ENCODE measurements at regions not wholly inside any gene's neighbourhood (a gene's known extent, or its start where the extent isn't known, plus 50 kb on each side); places are given as distances from the start of the nearest gene placed in this dataset.

DNA sequence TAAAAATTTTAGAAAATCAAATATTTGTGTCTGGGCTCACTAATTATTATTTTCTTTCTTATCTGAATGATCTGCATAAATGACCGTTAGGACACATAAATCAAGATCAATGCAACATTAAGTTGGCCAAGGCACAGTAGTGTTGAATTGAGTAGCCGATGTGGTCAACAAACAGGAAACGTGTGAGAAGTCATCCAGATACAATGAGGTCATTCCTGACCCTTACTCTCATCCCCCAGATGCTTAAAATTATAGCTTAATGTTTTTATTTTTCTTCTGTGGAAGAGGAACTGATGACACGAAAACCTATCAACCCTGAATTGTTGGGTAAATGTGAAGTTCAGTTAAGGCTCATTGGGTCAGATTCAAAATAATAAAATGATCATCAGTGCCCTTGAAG lies 222.9 kb downstream of the RFC3 start:
- H3K9ac ChIP-seq (ENCODE audit: insufficient read depth, low read length, poor library complexity, severe bottlenecking), result no peak overlapping the region
- intact Hi-C loops (cut with micrococcal nuclease), result no loop called here
- H3K4me3 ChIP-seq (replicated peaks in 1 of 3; ENCODE audit: low read depth in 2 of 3, low read length in 3 of 3), result no peak overlapping the region
- H3K79me2 ChIP-seq (ENCODE audit: insufficient read depth, low read length), result no peaks in the 10 kb centered on the region
- 100% methylated on average over 2 of the region's 4 CpGs for WGBS (ENCODE audit: insufficient coverage)
- no peak overlapping the region for H2AFZ ChIP-seq (ENCODE audit: insufficient read depth, low read depth, low read length, poor library complexity, severe bottlenecking)
- no peak overlapping the region for H3K27ac ChIP-seq (ENCODE audit: low read depth in 1 of 2, low read length in 2 of 2)
- no peaks in the 10 kb centered on the region for H3K4me1 Mint-ChIP-seq
- no peak overlapping the region for H3K27ac Mint-ChIP-seq
- H3K36me3 Mint-ChIP-seq, result no peaks in the 10 kb centered on the region
- no peak overlapping the region for H3K4me3 Mint-ChIP-seq
- peaks cover 5 to 8% of the 10 kb centered on the region in 2 donors for H3K9me3 ChIP-seq (replicated peaks in 1 of 2; ENCODE audit: control insufficient read depth in 1 of 2, insufficient read depth in 1 of 2, low read length in 2 of 2)
- H3K4me2 ChIP-seq (replicated peaks; ENCODE audit: extremely low read depth, low read length, poor library complexity, severe bottlenecking), result no peak overlapping the region
- no peaks in the 10 kb centered on the region for H3K27me3 ChIP-seq (ENCODE audit: control insufficient read depth in 2 of 2, insufficient read depth in 2 of 2, low read length in 2 of 2)
- TF ChIP-seq, protein P1, sequence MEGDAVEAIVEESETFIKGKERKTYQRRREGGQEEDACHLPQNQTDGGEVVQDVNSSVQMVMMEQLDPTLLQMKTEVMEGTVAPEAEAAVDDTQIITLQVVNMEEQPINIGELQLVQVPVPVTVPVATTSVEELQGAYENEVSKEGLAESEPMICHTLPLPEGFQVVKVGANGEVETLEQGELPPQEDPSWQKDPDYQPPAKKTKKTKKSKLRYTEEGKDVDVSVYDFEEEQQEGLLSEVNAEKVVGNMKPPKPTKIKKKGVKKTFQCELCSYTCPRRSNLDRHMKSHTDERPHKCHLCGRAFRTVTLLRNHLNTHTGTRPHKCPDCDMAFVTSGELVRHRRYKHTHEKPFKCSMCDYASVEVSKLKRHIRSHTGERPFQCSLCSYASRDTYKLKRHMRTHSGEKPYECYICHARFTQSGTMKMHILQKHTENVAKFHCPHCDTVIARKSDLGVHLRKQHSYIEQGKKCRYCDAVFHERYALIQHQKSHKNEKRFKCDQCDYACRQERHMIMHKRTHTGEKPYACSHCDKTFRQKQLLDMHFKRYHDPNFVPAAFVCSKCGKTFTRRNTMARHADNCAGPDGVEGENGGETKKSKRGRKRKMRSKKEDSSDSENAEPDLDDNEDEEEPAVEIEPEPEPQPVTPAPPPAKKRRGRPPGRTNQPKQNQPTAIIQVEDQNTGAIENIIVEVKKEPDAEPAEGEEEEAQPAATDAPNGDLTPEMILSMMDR (IDR thresholded peaks at IDR 0.05), result no peak
- no peaks in the 10 kb centered on the region for H3K4me1 ChIP-seq (ENCODE audit: control insufficient read depth in 1 of 2, insufficient read depth in 2 of 2, low read length in 2 of 2)
- DNase-seq, result no peak
- peaks cover 2 to 11% (median 6%) of the 10 kb centered on the region in 7 donors for H3K9me3 Mint-ChIP-seq
- no peaks in the 10 kb centered on the region for H4K20me1 ChIP-seq (ENCODE audit: insufficient read depth, low read length)
- H3K27me3 Mint-ChIP-seq (ENCODE audit: low read depth in 3 of 3), result peaks cover 0 to 3% (median 0%) of the 10 kb centered on the region in 3 donors
- no peaks in the 10 kb centered on the region for H3K36me3 ChIP-seq (replicated peaks in 1 of 2; ENCODE audit: control insufficient read depth in 1 of 2, insufficient read depth in 2 of 2, low read length in 2 of 2)

DNA sequence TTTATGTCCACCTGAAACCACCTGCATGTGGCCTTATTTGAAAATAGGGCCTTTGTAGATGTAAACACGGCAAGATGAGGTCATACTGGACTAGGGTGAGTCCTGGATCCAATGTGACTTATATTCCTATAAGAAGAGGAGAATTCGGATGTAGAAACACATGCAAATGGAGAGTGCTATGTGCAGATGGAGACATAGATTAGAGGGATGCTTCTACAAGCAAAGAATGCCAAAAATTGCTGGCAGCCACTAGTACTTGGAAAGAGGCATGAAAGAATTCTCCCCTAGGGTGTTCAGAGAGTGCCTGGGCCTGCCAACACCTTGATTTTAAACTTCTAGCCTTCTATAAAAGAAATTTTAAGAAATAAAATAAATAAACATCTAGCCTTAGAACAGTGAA lies 226.1 kb downstream of the RFC3 start:
- WGBS (ENCODE audit: insufficient coverage), result 71% methylated on average over 1 of the region's 2 CpGs
- H3K4me2 ChIP-seq (replicated peaks; ENCODE audit: extremely low read depth, low read length, poor library complexity, severe bottlenecking), result no peak overlapping the region

More for the DNA sequence above, 226.1 kb downstream of the RFC3 start:
- Histone ChIP-seq H3K27ac (ENCODE audit: low read depth in 1 of 2, low read length in 2 of 2) (no peak overlapping the region), H3K4me3 (replicated peaks in 1 of 3; ENCODE audit: low read depth in 2 of 3, low read length in 3 of 3) (no peak overlapping the region), H2AFZ (ENCODE audit: insufficient read depth, low read depth, low read length, poor library complexity, severe bottlenecking) (no peak overlapping the region), H4K20me1 (ENCODE audit: insufficient read depth, low read length) (no peaks in the 10 kb centered on the region), H3K4me1 (ENCODE audit: control insufficient read depth in 1 of 2, insufficient read depth in 2 of 2, low read length in 2 of 2) (no peaks in the 10 kb centered on the region), H3K79me2 (ENCODE audit: insufficient read depth, low read length) (no peaks in the 10 kb centered on the region), H3K9me3 (replicated peaks in 1 of 2; ENCODE audit: control insufficient read depth in 1 of 2, insufficient read depth in 1 of 2, low read length in 2 of 2) (peaks cover 5 to 8% of the 10 kb centered on the region in 2 donors), H3K27me3 (ENCODE audit: control insufficient read depth in 2 of 2, insufficient read depth in 2 of 2, low read length in 2 of 2) (no peaks in the 10 kb centered on the region), H3K9ac (ENCODE audit: insufficient read depth, low read length, poor library complexity, severe bottlenecking) (no peak overlapping the region), H3K36me3 (replicated peaks in 1 of 2; ENCODE audit: control insufficient read depth in 1 of 2, insufficient read depth in 2 of 2, low read length in 2 of 2) (no peaks in the 10 kb centered on the region)
- intact Hi-C loops (cut with micrococcal nuclease), result no loop called here
- TF ChIP-seq, protein P1 (IDR thresholded peaks at IDR 0.05), result no peak
- Mint-ChIP-seq H3K27me3 (ENCODE audit: low read depth in 3 of 3) (no peaks in the 10 kb centered on the region), H3K4me3 (no peak overlapping the region), H3K36me3 (no peaks in the 10 kb centered on the region), H3K4me1 (no peaks in the 10 kb centered on the region), H3K27ac (no peak overlapping the region), H3K9me3 (peaks cover 2 to 10% (median 7%) of the 10 kb centered on the region in 7 donors)
- no peak for DNase-seq
